Calu3 (cell line): ENCODE measurements at regions not wholly inside any gene's neighbourhood (a gene's known extent, or its start where the extent isn't known, plus 50 kb on each side); places are given as distances from the start of the nearest gene placed in this dataset.
"Not testable (repeated sequence)": the region's sequence is repeated elsewhere in the genome, so short reads cannot be mapped to it uniquely, and the experiment has no call there.

Source experiments
- BruUV-seq: library from RNA; stranded (reverse); fragments of 400-500 nt; replicated peaks from 2 replicates; lab custom pipeline; 2021; lab: Mats Ljungman, UMichigan
- CTCF ChIA-PET: fragments of 300-600 bp; sonication (Branson Sonifier 250); formaldehyde crosslinking; loops from one replicate; lab custom pipeline; 2022; ENCODE audit warnings: antibody characterized with exemption; lab: Charles Lee
- DNase-seq: peaks from one replicate; pipeline ENCODE4 v3.0.0; 2022
- H3K27ac Mint-ChIP-seq: one replicate; pipeline ENCODE4 v1.8.0; 2022; ENCODE audit warnings: mixed read lengths; ENCODE audit not compliant: unreplicated experiment
- H3K27me3 Mint-ChIP-seq: one replicate; pipeline ENCODE4 v1.8.0; 2022; ENCODE audit warnings: mixed read lengths; ENCODE audit not compliant: unreplicated experiment
- H3K36me3 Mint-ChIP-seq: one replicate; pipeline ENCODE4 v1.8.0; 2022; ENCODE audit warnings: mild to moderate bottlenecking, moderate library complexity, mixed read lengths; ENCODE audit not compliant: insufficient read depth, unreplicated experiment
- H3K4me1 Mint-ChIP-seq: one replicate; pipeline ENCODE4 v1.8.0; 2022; ENCODE audit warnings: mild to moderate bottlenecking, low read depth, mixed read lengths; ENCODE audit not compliant: unreplicated experiment
- H3K4me3 Mint-ChIP-seq: one replicate; pipeline ENCODE4 v1.8.0; 2022; ENCODE audit warnings: mild to moderate bottlenecking, low read depth, moderate library complexity, mixed read lengths; ENCODE audit not compliant: unreplicated experiment
- H3K9me3 Mint-ChIP-seq: one replicate; pipeline ENCODE4 v1.8.0; 2022; ENCODE audit warnings: low read depth, mixed read lengths; ENCODE audit not compliant: unreplicated experiment
- intact Hi-C: fragments of 100-400 bp; cut with micrococcal nuclease; formaldehyde crosslinking; loops from one replicate; pipeline ENCODE4 v1.10.0; 2022; ENCODE audit not compliant: unreplicated experiment
- TF ChIP-seq, protein P1 (sequence below): fragments of 200-600 bp; IDR thresholded peaks from one replicate; pipeline ENCODE4 v1.8.0; 2022; ENCODE audit warnings: antibody characterized with exemption; ENCODE audit not compliant: unreplicated experiment

DNA sequence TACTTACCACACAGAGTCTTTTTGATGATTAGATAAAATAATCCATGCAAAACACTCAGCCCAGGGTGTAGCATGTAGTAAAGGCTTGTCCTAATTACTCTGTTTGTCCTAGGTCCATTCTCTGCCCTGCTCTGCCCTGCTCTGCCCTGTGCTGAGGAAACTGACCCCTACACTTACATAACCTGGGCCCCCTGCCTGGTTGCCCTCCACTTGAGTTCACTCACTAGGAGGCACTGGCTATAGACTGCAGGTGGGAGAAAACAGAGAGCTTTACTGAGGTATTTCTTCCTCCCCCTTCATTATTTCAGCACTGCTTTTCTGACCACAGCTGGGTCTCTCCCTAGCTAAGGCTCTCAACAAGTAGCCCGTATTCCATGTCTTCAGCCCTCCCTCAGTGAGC is 70.9 kb upstream of the TBX18 start:
- H3K4me3 Mint-ChIP-seq: no peak overlapping the region
- H3K27ac Mint-ChIP-seq: no peak overlapping the region
- H3K27me3 Mint-ChIP-seq: peaks cover 13% of the 10 kb centered on the region
- CTCF ChIA-PET: no interaction called here
- DNase-seq: no peak
- no peaks in the 10 kb centered on the region for H3K4me1 Mint-ChIP-seq
- TF ChIP-seq, protein P1, sequence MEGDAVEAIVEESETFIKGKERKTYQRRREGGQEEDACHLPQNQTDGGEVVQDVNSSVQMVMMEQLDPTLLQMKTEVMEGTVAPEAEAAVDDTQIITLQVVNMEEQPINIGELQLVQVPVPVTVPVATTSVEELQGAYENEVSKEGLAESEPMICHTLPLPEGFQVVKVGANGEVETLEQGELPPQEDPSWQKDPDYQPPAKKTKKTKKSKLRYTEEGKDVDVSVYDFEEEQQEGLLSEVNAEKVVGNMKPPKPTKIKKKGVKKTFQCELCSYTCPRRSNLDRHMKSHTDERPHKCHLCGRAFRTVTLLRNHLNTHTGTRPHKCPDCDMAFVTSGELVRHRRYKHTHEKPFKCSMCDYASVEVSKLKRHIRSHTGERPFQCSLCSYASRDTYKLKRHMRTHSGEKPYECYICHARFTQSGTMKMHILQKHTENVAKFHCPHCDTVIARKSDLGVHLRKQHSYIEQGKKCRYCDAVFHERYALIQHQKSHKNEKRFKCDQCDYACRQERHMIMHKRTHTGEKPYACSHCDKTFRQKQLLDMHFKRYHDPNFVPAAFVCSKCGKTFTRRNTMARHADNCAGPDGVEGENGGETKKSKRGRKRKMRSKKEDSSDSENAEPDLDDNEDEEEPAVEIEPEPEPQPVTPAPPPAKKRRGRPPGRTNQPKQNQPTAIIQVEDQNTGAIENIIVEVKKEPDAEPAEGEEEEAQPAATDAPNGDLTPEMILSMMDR: no peak
- no peaks in the 10 kb centered on the region for H3K9me3 Mint-ChIP-seq
- BruUV-seq: no TSS peak
- intact Hi-C loops: no loop called here
- H3K36me3 Mint-ChIP-seq: no peaks in the 10 kb centered on the region

DNA sequence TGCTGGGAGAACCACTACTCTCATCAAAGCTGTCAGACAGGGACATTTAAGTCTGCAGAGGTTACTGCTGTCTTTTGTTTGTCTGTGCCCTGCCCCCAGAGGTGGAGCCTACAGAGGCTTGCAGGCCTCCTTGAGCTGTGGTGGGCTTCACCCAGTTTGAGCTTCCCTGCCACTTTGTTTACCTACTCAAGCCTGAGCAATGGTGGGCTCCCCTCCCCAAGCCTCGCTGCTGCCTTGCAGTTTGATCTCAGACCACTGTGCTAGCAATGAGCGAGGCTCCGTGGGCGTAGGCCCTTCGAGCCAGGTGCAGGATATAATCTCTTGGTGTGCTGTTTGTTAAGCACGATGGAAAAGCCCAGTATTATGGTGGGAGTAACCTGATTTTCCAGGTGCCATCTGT is 67.5 kb upstream of the TBX18 start:
- H3K9me3 Mint-ChIP-seq: not testable (repeated sequence)

DNA sequence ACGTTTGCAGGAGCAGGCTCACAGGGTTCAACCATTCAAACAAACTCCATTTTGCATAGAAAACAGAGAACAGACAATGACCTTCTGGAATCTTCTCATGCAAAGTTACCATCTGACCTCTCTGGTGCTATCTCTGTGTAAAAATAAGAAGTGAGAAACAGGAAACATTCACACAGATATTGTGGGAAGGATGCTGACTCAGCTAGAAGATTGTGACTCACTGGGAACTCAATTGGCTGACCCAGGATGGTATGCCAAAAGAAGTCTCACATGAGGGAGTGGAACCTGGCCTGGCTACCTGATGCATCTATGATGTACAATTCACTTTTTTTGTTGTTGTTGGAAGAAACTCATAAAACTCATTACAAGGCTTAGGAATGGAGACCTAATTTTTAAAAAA is 61.1 kb upstream of the TBX18 start:
- TF ChIP-seq, protein P1: no peak
- Mint-ChIP-seq H3K27me3 (peaks cover 43% of the 10 kb centered on the region), H3K27ac (no peak overlapping the region), H3K36me3 (no peaks in the 10 kb centered on the region), H3K4me3 (no peak overlapping the region), H3K9me3 (peaks cover 8% of the 10 kb centered on the region), H3K4me1 (no peaks in the 10 kb centered on the region)
- no TSS peak for BruUV-seq
- intact Hi-C loops: no loop called here
- DNase-seq: no peak
- CTCF ChIA-PET: no interaction called here

More for the DNA sequence above, 67.5 kb upstream of the TBX18 start:
- H3K27ac Mint-ChIP-seq, CTCF ChIA-PET, H3K36me3 Mint-ChIP-seq, intact Hi-C loops, BruUV-seq, H3K4me1 Mint-ChIP-seq, DNase-seq, H3K4me3 Mint-ChIP-seq: not testable (repeated sequence)
- H3K27me3 Mint-ChIP-seq: peaks cover 31% of the 10 kb centered on the region

DNA sequence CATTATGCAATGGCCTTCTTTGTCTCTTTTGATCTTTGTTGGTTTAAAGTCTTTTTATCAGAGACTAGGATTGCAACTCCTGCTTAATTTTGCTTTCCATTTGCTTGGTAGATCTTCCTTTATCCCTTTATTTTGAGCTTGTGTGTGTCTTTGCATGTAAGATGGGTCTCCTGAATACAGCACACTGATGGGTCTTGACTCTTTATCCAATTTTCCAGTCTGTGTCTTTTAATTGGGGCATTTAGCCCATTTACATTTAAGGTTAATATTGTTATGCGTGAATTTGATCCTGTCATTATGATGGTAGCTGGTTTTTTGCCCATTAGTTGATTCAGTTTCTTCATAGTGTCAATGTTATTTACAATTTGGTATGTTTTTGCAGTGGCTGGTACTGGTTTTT is 56.9 kb upstream of the TBX18 start:
- H3K4me3 Mint-ChIP-seq, H3K4me1 Mint-ChIP-seq, intact Hi-C loops, CTCF ChIA-PET, DNase-seq, H3K36me3 Mint-ChIP-seq, H3K9me3 Mint-ChIP-seq, BruUV-seq, H3K27ac Mint-ChIP-seq: not testable (repeated sequence)
- peaks cover 43% of the 10 kb centered on the region for H3K27me3 Mint-ChIP-seq

DNA sequence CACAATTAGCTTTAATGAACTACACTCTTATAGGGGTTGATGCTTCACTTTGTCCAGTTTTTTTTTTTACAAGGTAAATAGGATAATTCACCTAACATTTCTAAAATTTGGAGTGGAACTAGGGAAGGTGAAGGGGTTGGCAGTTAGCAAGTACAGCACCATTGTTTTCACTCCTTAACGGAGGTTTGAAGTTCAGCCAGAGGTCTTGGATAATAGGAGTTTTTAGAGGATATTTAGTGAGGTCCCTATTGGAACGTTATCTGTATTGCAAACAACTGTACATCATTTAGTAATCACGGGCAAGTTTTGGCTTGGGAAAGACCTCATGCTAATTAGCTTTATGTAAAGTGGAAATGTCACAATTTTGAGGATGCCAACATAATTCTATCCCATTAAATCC is 52.3 kb upstream of the TBX18 start:
- Mint-ChIP-seq H3K4me3 (no peak overlapping the region), H3K4me1 (peaks cover 5% of the 10 kb centered on the region), H3K36me3 (no peaks in the 10 kb centered on the region), H3K9me3 (no peaks in the 10 kb centered on the region), H3K27me3 (peaks cover 33% of the 10 kb centered on the region), H3K27ac (no peak overlapping the region)
- no TSS peak for BruUV-seq
- CTCF ChIA-PET: no interaction called here
- TF ChIP-seq, protein P1: no peak
- intact Hi-C loops: no loop called here
- no peak for DNase-seq
